IMR-90 (cell line): ENCODE measurements at regions not wholly inside any gene's neighbourhood (a gene's known extent, or its start where the extent isn't known, plus 50 kb on each side); places are given as distances from the start of the nearest gene placed in this dataset.

ENCODE experiments used
- ATAC-seq: fragments of 200-7000 bp; cut with Tn5 transposase; 2 replicates; pipeline ENCODE4 v1.9.1; 2020; ENCODE audit warnings: low read depth, mild to moderate bottlenecking, moderate library complexity
- BruUV-seq: library from RNA; stranded (reverse); fragments of 400-500 nt; replicated peaks from 2 replicates; lab custom pipeline; 2021; lab: Mats Ljungman, UMichigan
- CTCF ChIA-PET: fragments of 300-600 bp; formaldehyde crosslinking; extraction: SDS; loops from one replicate; lab custom pipeline; 2021; ENCODE audit warnings: antibody characterized with exemption; lab: Yijun Ruan, JAX
- POLR2A ChIA-PET: fragments of 300-600 bp; sonication (Branson Sonifier 250); formaldehyde crosslinking; loops from one replicate; lab custom pipeline; 2022; ENCODE audit warnings: antibody characterized with exemption; ENCODE audit not compliant: unreplicated experiment; lab: Charles Lee
- DNase-seq: peaks from one replicate; pipeline ENCODE4 v3.0.0; 2013
- H2AFZ ChIP-seq: replicated peaks from 2 replicates; pipeline ENCODE3; 2013; ENCODE audit warnings: low read length, mild to moderate bottlenecking; ENCODE audit not compliant: poor library complexity
- H2AK5ac ChIP-seq: 2 replicates; pipeline ENCODE4 v1.6.1; 2013; ENCODE audit warnings: low read depth, low read length, inconsistent platforms
- H2AK9ac ChIP-seq: replicated peaks from 2 replicates; pipeline ENCODE3; 2013; ENCODE audit warnings: mild to moderate bottlenecking, low read depth, low read length, moderate library complexity; ENCODE audit not compliant: poor library complexity
- H2BK120ac ChIP-seq: 2 replicates; pipeline ENCODE4 v1.6.1; 2013; ENCODE audit warnings: low read depth, low read length, inconsistent platforms
- H2BK15ac ChIP-seq: 3 replicates; pipeline ENCODE4 v1.6.1; 2013; ENCODE audit warnings: low read depth, low read length, inconsistent platforms
- H2BK20ac ChIP-seq: 2 replicates; pipeline ENCODE4 v1.6.1; 2013; ENCODE audit warnings: low read depth, mild to moderate bottlenecking, inconsistent platforms, low read length, moderate library complexity
- H2BK5ac ChIP-seq: 2 replicates; pipeline ENCODE4 v1.6.1; 2013; ENCODE audit warnings: mild to moderate bottlenecking, low read depth, low read length, inconsistent platforms; ENCODE audit not compliant: poor library complexity, severe bottlenecking
- H3K14ac ChIP-seq: replicated peaks from 2 replicates; pipeline ENCODE4 v1.6.1; 2013; ENCODE audit warnings: low read depth, low read length, inconsistent platforms
- H3K18ac ChIP-seq: 2 replicates; pipeline ENCODE4 v1.6.1; 2013; ENCODE audit warnings: low read depth, low read length, control low read depth
- H3K23ac ChIP-seq: 2 replicates; pipeline ENCODE4 v1.6.1; 2013; ENCODE audit warnings: low read depth, low read length, inconsistent platforms
- H3K27ac ChIP-seq: 2 replicates; pipeline ENCODE4 v1.5.1; 2013; ENCODE audit warnings: mild to moderate bottlenecking, control low read depth, low read length; ENCODE audit not compliant: insufficient read depth
- H3K27me3 ChIP-seq: 2 replicates; pipeline ENCODE4 v1.6.1; 2013; ENCODE audit warnings: low read length; ENCODE audit not compliant: control insufficient read depth, insufficient read depth
- H3K36me3 ChIP-seq: 2 replicates; pipeline ENCODE4 v1.6.1; 2013; ENCODE audit warnings: low read length, mixed read lengths; ENCODE audit not compliant: control insufficient read depth, insufficient read depth
- H3K4ac ChIP-seq: 2 replicates; pipeline ENCODE4 v1.6.1; 2013; ENCODE audit warnings: low read depth, low read length, inconsistent platforms
- H3K4me1 ChIP-seq: 2 replicates; pipeline ENCODE4 v1.6.1; 2013; ENCODE audit warnings: low read length, mixed read lengths; ENCODE audit not compliant: control insufficient read depth, insufficient read depth
- H3K4me2 ChIP-seq: 2 replicates; pipeline ENCODE4 v1.6.1; 2013; ENCODE audit warnings: low read depth, mild to moderate bottlenecking, control low read depth, low read length, moderate library complexity
- H3K4me3 ChIP-seq: 2 replicates; pipeline ENCODE4 v1.5.1; 2013; ENCODE audit warnings: low read depth, mild to moderate bottlenecking, control low read depth, low read length, moderate library complexity; ENCODE audit not compliant: insufficient read depth
- H3K56ac ChIP-seq: 2 replicates; pipeline ENCODE4 v1.6.1; 2013; ENCODE audit warnings: low read length, inconsistent platforms; ENCODE audit not compliant: insufficient read depth; ENCODE audit errors: extremely low read depth
- H3K79me1 ChIP-seq, 2 experiments: 2 replicates each; pipeline ENCODE4 v1.6.1; 2013; ENCODE audit warnings: low read length in 2 of 2, inconsistent platforms in 1 of 2, low read depth in 1 of 2
- H3K9ac ChIP-seq: 2 replicates; pipeline ENCODE4 v1.6.1; 2013; ENCODE audit warnings: low read depth, low read length, control low read depth
- H3K9me1 ChIP-seq: 2 replicates; pipeline ENCODE4 v1.6.1; 2013; ENCODE audit warnings: low read length, inconsistent platforms; ENCODE audit not compliant: insufficient read depth
- H3K9me3 ChIP-seq: 2 replicates; pipeline ENCODE4 v1.6.1; 2013; ENCODE audit warnings: low read length; ENCODE audit not compliant: control insufficient read depth, insufficient read depth
- H4K20me1 ChIP-seq: 2 replicates; pipeline ENCODE4 v1.6.1; 2013; ENCODE audit warnings: low read length, inconsistent platforms; ENCODE audit not compliant: insufficient read depth
- H4K5ac ChIP-seq: 2 replicates; pipeline ENCODE4 v1.6.1; 2013; ENCODE audit warnings: mild to moderate bottlenecking, low read depth, low read length, control low read depth
- H4K8ac ChIP-seq, 2 experiments: 2 replicates each; pipeline ENCODE4 v1.6.1; 2013; ENCODE audit warnings: low read depth in 2 of 2, low read length in 2 of 2, control low read depth in 1 of 2, inconsistent platforms in 1 of 2
- H4K91ac ChIP-seq: 2 replicates; pipeline ENCODE4 v1.6.1; 2013; ENCODE audit warnings: low read depth, low read length, inconsistent platforms; ENCODE audit not compliant: insufficient read depth
- BHLHE40 ChIP-seq: fragments of 150-350 bp; IDR thresholded peaks from 2 replicates; pipeline ENCODE4 v1.6.1; 2016; ENCODE audit warnings: mild to moderate bottlenecking, low read depth, low read length
- CEBPB ChIP-seq: IDR thresholded peaks from 2 replicates; pipeline ENCODE4 v1.6.1; 2012; ENCODE audit warnings: low read depth, low read length, improper control_type of control experiment
- CHD1 ChIP-seq: IDR thresholded peaks from 2 replicates; pipeline ENCODE4 v1.6.1; 2012; ENCODE audit warnings: low read depth, low read length, improper control_type of control experiment
- CTCF ChIP-seq: conservative IDR thresholded peaks from 2 replicates; pipeline ENCODE4 v1.5.1; 2012; ENCODE audit warnings: mild to moderate bottlenecking, low read depth, low read length, improper control_type of control experiment
- ELK1 ChIP-seq: fragments of 150-350 bp; IDR thresholded peaks from 2 replicates; pipeline ENCODE4 v1.6.1; 2016; ENCODE audit warnings: low read depth, mild to moderate bottlenecking, low read length, moderate library complexity, borderline replicate concordance
- FOS ChIP-seq: fragments of 150-350 bp; IDR thresholded peaks from 2 replicates; pipeline ENCODE4 v1.6.1; 2016; ENCODE audit warnings: low read depth, low read length
- MAFK ChIP-seq: IDR thresholded peaks from 2 replicates; pipeline ENCODE4 v1.6.1; 2012; ENCODE audit warnings: low read depth, low read length, improper control_type of control experiment
- MAZ ChIP-seq: IDR thresholded peaks from 2 replicates; pipeline ENCODE4 v1.6.1; 2012; ENCODE audit warnings: low read depth, mild to moderate bottlenecking, low read length, improper control_type of control experiment, moderate library complexity, borderline replicate concordance
- MXI1 ChIP-seq: IDR thresholded peaks from 2 replicates; pipeline ENCODE4 v1.6.1; 2012; ENCODE audit warnings: low read depth, mild to moderate bottlenecking, low read length, moderate library complexity, borderline replicate concordance
- NFE2L2 ChIP-seq: fragments of 150-350 bp; IDR thresholded peaks from 2 replicates; pipeline ENCODE4 v1.6.1; 2016; ENCODE audit warnings: low read depth, mild to moderate bottlenecking, low read length
- POLR2A ChIP-seq: IDR thresholded peaks from 2 replicates; pipeline ENCODE4 v1.6.1; 2012; ENCODE audit warnings: mild to moderate bottlenecking, low read depth, low read length
- RAD21 ChIP-seq: IDR thresholded peaks from 2 replicates; pipeline ENCODE4 v1.6.1; 2012; ENCODE audit warnings: low read length, improper control_type of control experiment
- RCOR1 ChIP-seq: IDR thresholded peaks from 2 replicates; pipeline ENCODE4 v1.6.1; 2012; ENCODE audit warnings: mild to moderate bottlenecking, low read length, improper control_type of control experiment; ENCODE audit not compliant: insufficient replicate concordance
- RFX5 ChIP-seq: IDR thresholded peaks from 2 replicates; pipeline ENCODE4 v1.8.0; 2012; ENCODE audit warnings: low read depth, mild to moderate bottlenecking, low read length, moderate library complexity
- SMC3 ChIP-seq: fragments of 150-350 bp; IDR thresholded peaks from 2 replicates; pipeline ENCODE4 v1.6.1; 2016; ENCODE audit warnings: low read depth, mild to moderate bottlenecking, antibody characterized with exemption, low read length, moderate library complexity
- USF2 ChIP-seq: fragments of 150-350 bp; IDR thresholded peaks from 2 replicates; pipeline ENCODE4 v1.6.1; 2017; ENCODE audit warnings: mild to moderate bottlenecking, antibody characterized with exemption, low read length, low read depth
- WGBS, 2 experiments: methylation state at CpG; one replicate each; pipeline versions ENCODE4 v1.1.5 to v1.1.7; 2013; ENCODE audit warnings: missing lambda C conversion rate in 2 of 2; ENCODE audit not compliant: insufficient read length in 1 of 2; ENCODE audit errors: extremely low coverage in 2 of 2; 5-methylcytosine and 5-hydroxymethylcytosine counted together
- dilution Hi-C: fragments of 300-500 bp; cut with HindIII; formaldehyde crosslinking; loops from one replicate; pipeline ENCODE4 v1.14.3; 2018; ENCODE audit warnings: low sequenced_read_pairs; ENCODE audit not compliant: unreplicated experiment
- in situ Hi-C: fragments of 300-500 bp; cut with MboI; formaldehyde crosslinking; loops from 3 replicates; pipeline ENCODE4 v1.14.3; 2019; ENCODE audit warnings: low sequenced_read_pairs, inconsistent platforms, mixed read lengths
- intact Hi-C: fragments of 100-400 bp; cut with micrococcal nuclease; formaldehyde crosslinking; loops from 2 replicates; pipeline ENCODE4 v1.10.0; 2022

- H3K9ac ChIP-seq: no peak overlapping the region
- no peak overlapping the region for H4K5ac ChIP-seq
- no peak overlapping the region for H2AK5ac ChIP-seq
- no peak overlapping the region for H2BK15ac ChIP-seq
- no peak overlapping the region for H3K4me3 ChIP-seq
- H2BK120ac ChIP-seq: no peak overlapping the region
- TF ChIP-seq CTCF (no peak), ELK1 (no peak), NFE2L2 (no peak), BHLHE40 (no peak), RFX5 (no peak), SMC3 (no peak), MAZ (no peak), CEBPB (no peak), RCOR1 (no peak), MXI1 (no peak), CHD1 (no peak), USF2 (no peak), POLR2A (no peak), RAD21 (no peak), FOS (no peak), MAFK (no peak)
- no peak overlapping the region for H2BK20ac ChIP-seq
- no peak overlapping the region for H3K4ac ChIP-seq
- no peaks in the 10 kb centered on the region; the same call in 1 of the 2 replicates for H3K36me3 ChIP-seq
- no peak overlapping the region for H3K18ac ChIP-seq
- no peak overlapping the region for H3K56ac ChIP-seq
- peaks cover 14% of the 10 kb centered on the region for H3K9me1 ChIP-seq
- DNase-seq (no peak), ATAC-seq (no peak)
- CTCF ChIA-PET: interaction anchor here (0.7 kb wide), 1 partner anchor 24 kb away, joined by 3 read pairs; no protein-coding TSS in a partner anchor
- no peaks in the 10 kb centered on the region; the same call in 1 of the 2 replicates for H4K20me1 ChIP-seq
- H4K91ac ChIP-seq: no peak overlapping the region
- peaks cover 18 to 56% of the 10 kb centered on the region in 2 experiments for H3K79me1 ChIP-seq
- POLR2A ChIA-PET: no interaction called here
- no peaks in the 10 kb centered on the region for H3K27me3 ChIP-seq
- no peak overlapping the region for H3K14ac ChIP-seq
- no peak overlapping the region for H3K27ac ChIP-seq
- no TSS peak for BruUV-seq
- no peak overlapping the region for H4K8ac ChIP-seq
- no peak overlapping the region for H3K23ac ChIP-seq
- intact Hi-C loops (no loop called here), dilution Hi-C loops (no loop called here), in situ Hi-C loops (no loop called here)
- no peak overlapping the region for H2BK5ac ChIP-seq
- H2AK9ac ChIP-seq: no peak overlapping the region
- H3K9me3 ChIP-seq: no peaks in the 10 kb centered on the region
- H2AFZ ChIP-seq: no peak overlapping the region
- H3K4me2 ChIP-seq: no peak overlapping the region
- peaks cover 9% of the 10 kb centered on the region for H3K4me1 ChIP-seq
- no CpG with 5 or more reads among the region's 4 CpGs for WGBS, 2 experiments
These were observed 100.2 kb upstream of the TIAM2 start for GRCh38 chr6:154894902-154895301.
